Mucosa of descending colon (tissue), 3 donors: ENCODE measurements at regions not wholly inside any gene's neighbourhood (a gene's known extent, or its start where the extent isn't known, plus 50 kb on each side); places are given as distances from the start of the nearest gene placed in this dataset.
"Not testable (repeated sequence)": the region's sequence is repeated elsewhere in the genome, so short reads cannot be mapped to it uniquely, and the experiment has no call there.

Source experiments
- ATAC-seq: fragments of 200-7000 bp; cut with Tn5 transposase; one replicate; pipeline ENCODE4 v1.9.1; 2020; ENCODE audit warnings: mild to moderate bottlenecking, moderate library complexity
- DNase-seq, 3 donors: peaks; one replicate each; pipeline ENCODE4 v3.0.0-alpha.2; 2020
- H3K36me3 ChIP-seq: fragments of 200-600 bp; one replicate; pipeline ENCODE4 v1.8.0; 2021; ENCODE audit warnings: low read depth, mild to moderate bottlenecking
- H3K4me1 ChIP-seq: fragments of 200-600 bp; one replicate; pipeline ENCODE4 v1.8.0; 2021; ENCODE audit warnings: low read depth, mild to moderate bottlenecking
- H3K4me3 ChIP-seq: fragments of 200-600 bp; one replicate; pipeline ENCODE4 v1.8.0; 2021; ENCODE audit warnings: mild to moderate bottlenecking
- H3K9me3 ChIP-seq: fragments of 200-600 bp; one replicate; pipeline ENCODE4 v1.8.0; 2021; ENCODE audit warnings: mild to moderate bottlenecking
- CTCF ChIP-seq: fragments of 200-600 bp; IDR thresholded peaks from one replicate; pipeline ENCODE4 v1.8.0; 2022; ENCODE audit warnings: antibody characterized with exemption, mild to moderate bottlenecking
- intact Hi-C, 2 donors: fragments of 100-400 bp; cut with DNase I in 1 of 2; cut with micrococcal nuclease in 1 of 2; formaldehyde crosslinking; loops; one replicate each; pipeline versions ENCODE4 v1.11.0 to v1.11.1; 2022; cut with DNase I, micrococcal nuclease
- donor health status: DM: no; HTN: no; CAD: no; lungs with moderate emphysema.
- donor health status: DM: no; HTN: no; CAD: no.
- donor health status: DM: no; HTN: yes; CAD: no.

GRCh38 chr6:125611573-125612344 lies 137.7 kb upstream of the HEY2 start:
- Histone ChIP-seq H3K4me1 (no peaks in the 10 kb centered on the region), H3K36me3 (no peaks in the 10 kb centered on the region), H3K9me3 (no peaks in the 10 kb centered on the region), H3K4me3 (no peak overlapping the region)
- no peak for TF ChIP-seq CTCF
- no peak for DNase-seq
- intact Hi-C loops = no loop called here
- no peak for ATAC-seq

DNA sequence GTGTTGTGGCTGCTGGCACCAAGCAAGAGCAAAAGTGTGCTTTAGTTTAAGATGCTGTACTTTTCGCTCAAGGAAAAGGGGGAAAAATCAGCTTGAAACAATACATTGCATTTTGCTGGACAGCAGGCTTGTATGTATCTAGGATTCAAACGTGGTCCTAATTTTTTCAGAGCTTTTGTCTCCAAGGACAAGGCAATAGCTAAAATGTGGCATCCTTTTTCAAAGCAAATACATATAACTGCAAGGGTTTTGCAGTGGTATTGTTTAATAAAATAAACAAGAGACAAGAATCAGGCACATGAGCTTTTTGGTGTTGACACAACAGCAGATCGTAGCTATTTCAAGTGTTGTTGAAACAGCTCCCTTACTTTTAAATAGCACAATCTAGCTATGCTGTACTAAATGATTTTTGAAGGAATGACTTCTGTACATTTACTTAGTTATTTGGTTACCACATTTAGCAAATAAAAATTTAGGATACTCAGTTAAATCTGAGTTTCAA lies 137.0 kb upstream of the HEY2 start:
- ATAC-seq (no peak), DNase-seq (no peak)
- H3K4me1 ChIP-seq = no peaks in the 10 kb centered on the region
- no peaks in the 10 kb centered on the region for H3K36me3 ChIP-seq
- TF ChIP-seq CTCF = no peak
- no peak overlapping the region for H3K4me3 ChIP-seq
- H3K9me3 ChIP-seq = no peaks in the 10 kb centered on the region
- intact Hi-C loops = no loop called here

DNA sequence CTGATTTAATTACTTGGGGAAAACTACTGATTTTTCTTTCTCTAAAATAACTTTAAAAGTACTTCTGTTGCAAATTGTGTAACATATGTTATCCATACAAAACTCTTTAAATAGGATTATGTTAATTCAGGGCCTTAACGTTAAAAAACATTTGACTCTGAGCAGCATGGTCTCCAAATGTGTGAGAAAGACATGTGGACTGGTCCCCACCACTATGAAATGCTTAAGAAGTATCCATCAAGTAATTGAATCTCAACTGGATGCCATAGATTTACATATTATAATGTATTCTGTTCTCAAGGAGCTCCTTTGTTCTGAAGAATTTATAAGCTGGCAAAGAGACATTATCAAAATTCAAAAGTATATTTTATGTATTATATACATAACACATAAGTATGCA lies 130.8 kb upstream of the HEY2 start:
- ATAC-seq (no peak), DNase-seq (no peak)
- intact Hi-C loops = no loop called here
- Histone ChIP-seq H3K4me1 (no peaks in the 10 kb centered on the region), H3K36me3 (no peaks in the 10 kb centered on the region), H3K4me3 (no peak overlapping the region), H3K9me3 (no peaks in the 10 kb centered on the region)
- TF ChIP-seq CTCF = no peak

DNA sequence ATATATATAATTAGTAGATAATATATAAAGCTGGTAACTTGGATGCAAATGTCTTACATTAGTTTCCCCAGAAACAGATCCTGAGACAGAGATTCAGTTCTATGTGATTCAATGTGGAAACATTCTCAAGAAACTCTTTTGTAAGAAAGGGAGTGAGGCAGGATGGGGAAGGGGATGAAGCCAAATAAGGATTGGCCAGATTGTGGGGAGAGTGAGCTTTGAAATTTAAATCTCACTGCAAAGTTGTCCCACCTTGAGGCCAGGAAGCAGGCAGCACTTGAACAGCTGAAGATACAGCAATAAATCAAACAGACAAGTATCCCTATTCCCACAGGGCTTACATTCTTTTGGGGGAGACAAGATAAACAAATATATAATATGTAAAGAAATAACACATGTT lies 126.3 kb upstream of the HEY2 start:
- Histone ChIP-seq H3K4me3 (no peak overlapping the region), H3K9me3 (no peaks in the 10 kb centered on the region), H3K4me1 (no peaks in the 10 kb centered on the region), H3K36me3 (no peaks in the 10 kb centered on the region)
- intact Hi-C loops = no loop called here
- ATAC-seq (no peak), DNase-seq (no peak)
- TF ChIP-seq CTCF = no peak

DNA sequence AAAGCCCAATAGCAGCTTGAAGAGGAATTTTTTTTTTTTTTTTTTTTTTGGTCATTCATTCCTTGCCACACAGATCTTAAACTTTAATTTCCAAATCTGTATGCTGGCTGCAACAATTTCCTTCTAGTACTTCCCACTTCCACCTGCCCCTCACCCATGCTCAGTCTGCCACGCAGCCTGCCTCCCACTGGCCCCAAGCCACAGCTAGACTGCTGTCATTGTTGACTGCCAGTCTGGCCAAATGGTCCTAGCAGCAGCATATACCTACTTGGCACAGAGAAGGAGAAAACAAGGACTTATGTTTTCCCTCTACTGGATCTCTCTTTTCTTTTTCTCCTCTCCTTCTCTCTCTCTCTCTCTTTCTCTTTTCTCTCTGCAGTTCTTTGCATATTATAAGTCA lies 118.3 kb upstream of the HEY2 start:
- DNase-seq (no peak), ATAC-seq (no peak)
- intact Hi-C loops = no loop called here
- H3K9me3 ChIP-seq = no peaks in the 10 kb centered on the region
- no peak overlapping the region for H3K4me3 ChIP-seq
- TF ChIP-seq CTCF = no peak
- H3K36me3 ChIP-seq = no peaks in the 10 kb centered on the region
- H3K4me1 ChIP-seq = no peaks in the 10 kb centered on the region

- not testable (repeated sequence) for H3K4me3 ChIP-seq
Measured at GRCh38 chr6:125636011-125636410, 113.4 kb upstream of the HEY2 start.

More at GRCh38 chr6:125636011-125636410, 113.4 kb upstream of the HEY2 start:
- ATAC-seq, DNase-seq, H3K36me3 ChIP-seq, H3K9me3 ChIP-seq, H3K4me1 ChIP-seq, intact Hi-C loops: not testable (repeated sequence)
